ENCODE measurements at regions not wholly inside any gene's neighbourhood (a gene's known extent, or its start where the extent isn't known, plus 50 kb on each side); places are given as distances from the start of the nearest gene placed in this dataset.

DNA sequence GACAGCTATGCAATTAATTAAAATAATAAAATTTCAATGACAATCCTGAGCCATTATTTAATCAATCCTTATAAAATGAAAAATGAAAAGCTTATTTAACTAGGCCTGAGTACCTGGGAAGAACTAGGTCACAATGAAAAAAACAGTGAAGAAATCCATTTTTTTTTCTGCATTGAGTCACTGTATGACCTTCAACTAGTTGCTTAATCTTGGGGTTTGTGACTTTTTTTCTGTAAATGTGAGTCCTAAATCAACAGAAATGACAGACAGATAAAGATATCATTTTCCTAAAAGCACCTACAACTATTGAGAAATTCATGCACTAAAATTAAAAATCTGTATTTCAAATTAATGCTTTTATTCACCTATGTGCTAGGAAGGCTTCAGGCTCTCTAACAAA is 96.8 kb downstream of the TMEM26 start:
- TF ChIP-seq, protein P1, sequence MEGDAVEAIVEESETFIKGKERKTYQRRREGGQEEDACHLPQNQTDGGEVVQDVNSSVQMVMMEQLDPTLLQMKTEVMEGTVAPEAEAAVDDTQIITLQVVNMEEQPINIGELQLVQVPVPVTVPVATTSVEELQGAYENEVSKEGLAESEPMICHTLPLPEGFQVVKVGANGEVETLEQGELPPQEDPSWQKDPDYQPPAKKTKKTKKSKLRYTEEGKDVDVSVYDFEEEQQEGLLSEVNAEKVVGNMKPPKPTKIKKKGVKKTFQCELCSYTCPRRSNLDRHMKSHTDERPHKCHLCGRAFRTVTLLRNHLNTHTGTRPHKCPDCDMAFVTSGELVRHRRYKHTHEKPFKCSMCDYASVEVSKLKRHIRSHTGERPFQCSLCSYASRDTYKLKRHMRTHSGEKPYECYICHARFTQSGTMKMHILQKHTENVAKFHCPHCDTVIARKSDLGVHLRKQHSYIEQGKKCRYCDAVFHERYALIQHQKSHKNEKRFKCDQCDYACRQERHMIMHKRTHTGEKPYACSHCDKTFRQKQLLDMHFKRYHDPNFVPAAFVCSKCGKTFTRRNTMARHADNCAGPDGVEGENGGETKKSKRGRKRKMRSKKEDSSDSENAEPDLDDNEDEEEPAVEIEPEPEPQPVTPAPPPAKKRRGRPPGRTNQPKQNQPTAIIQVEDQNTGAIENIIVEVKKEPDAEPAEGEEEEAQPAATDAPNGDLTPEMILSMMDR (IDR thresholded peaks at IDR 0.05; ENCODE audit: control insufficient read depth, extremely low read depth, insufficient read depth): no peak
- no peak for DNase-seq (ENCODE audit: low read depth)
- H3K4me3 ChIP-seq (ENCODE audit: low read depth, low read length): no peak overlapping the region

DNA sequence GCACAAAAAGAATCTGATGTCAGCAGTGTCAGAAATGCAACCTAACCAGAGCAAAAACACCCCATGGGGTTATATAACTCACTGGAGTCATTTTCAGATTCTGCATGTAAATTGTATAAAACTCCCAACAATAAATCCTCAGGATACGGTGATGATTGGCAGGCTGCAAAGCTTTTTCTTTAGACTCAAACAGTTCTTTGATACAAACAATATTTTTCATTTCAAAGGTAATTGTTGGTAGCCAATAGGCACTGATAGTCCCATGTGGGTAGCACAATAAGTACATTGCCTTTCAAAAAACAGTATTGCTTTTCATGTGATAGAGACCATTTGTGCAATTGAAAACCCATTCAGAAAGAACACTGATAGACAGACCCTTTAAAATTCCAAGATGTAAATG is 98.0 kb downstream of the TMEM26 start:
- TF ChIP-seq, protein P1 (IDR thresholded peaks at IDR 0.05; ENCODE audit: control insufficient read depth, extremely low read depth, insufficient read depth): no peak
- DNase-seq (ENCODE audit: low read depth): no peak
- H3K4me3 ChIP-seq (ENCODE audit: low read depth, low read length): no peak overlapping the region

DNA sequence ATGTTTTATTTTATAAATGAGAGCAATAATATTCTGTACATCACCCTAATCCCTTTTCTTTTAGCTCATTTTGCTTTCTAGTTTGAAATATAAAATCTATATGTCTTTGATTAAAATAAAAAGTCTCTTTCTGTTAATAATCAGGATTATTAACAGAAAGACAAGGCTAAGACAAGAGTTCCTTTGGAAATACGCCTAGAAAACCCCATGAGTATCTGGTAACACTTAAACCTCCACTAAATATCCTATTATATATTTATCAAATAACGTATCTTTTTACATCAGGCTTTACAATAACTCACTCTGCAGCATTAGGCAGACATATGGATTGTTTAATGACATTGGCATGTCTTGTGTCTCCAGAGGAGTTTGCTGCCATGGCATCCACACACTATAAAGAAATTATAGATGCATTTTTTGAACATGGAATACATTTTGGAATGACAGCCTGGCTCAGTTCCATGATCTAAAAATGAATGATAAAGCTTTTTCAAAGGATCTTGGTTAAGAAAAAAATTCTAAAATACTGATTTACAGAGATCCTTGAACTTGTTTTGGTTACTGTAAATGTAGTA is 98.7 kb downstream of the TMEM26 start:
- no peak overlapping the region for H3K4me3 ChIP-seq (ENCODE audit: low read depth, low read length)
- TF ChIP-seq, protein P1 (IDR thresholded peaks at IDR 0.05; ENCODE audit: control insufficient read depth, extremely low read depth, insufficient read depth): no peak
- DNase-seq (ENCODE audit: low read depth): no peak

DNA sequence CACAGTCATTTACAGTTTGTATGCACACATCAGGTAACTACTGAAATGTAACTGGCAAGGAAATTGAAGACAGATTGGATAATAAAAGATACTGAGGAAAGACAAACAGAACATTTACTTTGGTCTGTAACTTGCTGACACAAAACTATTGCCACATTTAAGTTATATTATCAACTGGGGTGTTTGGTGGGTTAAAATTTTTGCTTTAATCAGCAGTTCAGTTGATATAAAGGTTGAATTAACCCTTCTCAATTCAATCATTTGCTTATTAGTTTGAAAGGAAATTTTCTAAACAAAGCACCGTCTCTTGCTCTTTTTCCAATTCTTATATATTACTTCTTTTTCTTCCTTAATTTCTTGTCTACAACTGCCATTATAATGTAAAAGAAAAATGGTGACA is 102.4 kb downstream of the TMEM26 start:
- H3K4me3 ChIP-seq (ENCODE audit: low read depth, low read length): no peak overlapping the region
- TF ChIP-seq, protein P1 (IDR thresholded peaks at IDR 0.05; ENCODE audit: control insufficient read depth, extremely low read depth, insufficient read depth): no peak
- no peak for DNase-seq (ENCODE audit: low read depth)

DNA sequence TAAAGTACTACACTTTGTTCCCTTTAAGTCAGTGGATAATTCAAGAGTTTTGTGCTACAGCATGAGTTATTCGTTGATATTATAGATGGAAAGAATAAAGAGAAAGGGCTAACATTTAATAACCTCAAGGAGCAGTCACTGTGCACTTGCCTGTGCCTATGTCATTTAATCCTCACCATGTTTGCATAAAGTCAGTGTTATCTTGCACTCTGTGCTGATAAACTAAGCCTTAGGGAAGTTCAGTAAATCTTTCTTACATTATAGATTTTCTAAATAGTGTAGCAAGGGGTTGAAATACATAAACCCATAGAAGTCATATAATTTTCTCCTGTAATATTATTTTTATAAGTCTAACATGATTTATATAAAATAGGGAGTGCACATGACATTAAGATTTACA is 103.1 kb downstream of the TMEM26 start:
- no peak overlapping the region for H3K4me3 ChIP-seq (ENCODE audit: low read depth, low read length)
- TF ChIP-seq, protein P1 (IDR thresholded peaks at IDR 0.05; ENCODE audit: control insufficient read depth, extremely low read depth, insufficient read depth): no peak
- DNase-seq (ENCODE audit: low read depth): no peak

DNA sequence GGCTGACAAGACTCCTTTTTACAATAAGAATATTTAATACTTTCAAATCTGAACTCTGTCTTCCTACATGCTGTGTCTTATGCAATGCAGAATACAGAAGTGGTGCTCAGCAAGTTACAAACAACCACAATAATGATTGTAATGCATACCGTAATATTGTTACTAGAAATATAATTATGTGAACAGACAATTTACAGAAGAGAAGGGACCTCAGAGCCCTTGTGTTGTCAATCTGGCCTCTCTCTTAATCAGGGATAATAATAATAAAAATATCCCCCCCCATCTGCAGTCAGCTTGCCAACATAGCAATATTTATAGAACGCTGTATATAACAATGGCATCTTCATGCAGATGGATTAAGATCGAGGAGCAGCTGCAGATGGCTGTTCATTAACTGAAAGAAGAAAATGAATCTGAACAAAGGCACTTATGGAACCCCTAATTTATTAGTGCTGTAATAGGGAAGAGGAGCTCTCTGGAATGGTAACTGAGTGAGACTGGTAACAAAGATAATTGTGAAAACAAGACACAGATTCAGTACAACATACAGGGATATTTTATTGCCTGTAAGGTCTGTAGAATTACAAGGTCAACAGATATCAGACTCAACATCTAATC is 106.3 kb downstream of the TMEM26 start:
- DNase-seq (ENCODE audit: low read depth): no peak
- no peak overlapping the region for H3K4me3 ChIP-seq (ENCODE audit: low read depth, low read length)
- TF ChIP-seq, protein P1 (IDR thresholded peaks at IDR 0.05; ENCODE audit: control insufficient read depth, extremely low read depth, insufficient read depth): no peak

DNA sequence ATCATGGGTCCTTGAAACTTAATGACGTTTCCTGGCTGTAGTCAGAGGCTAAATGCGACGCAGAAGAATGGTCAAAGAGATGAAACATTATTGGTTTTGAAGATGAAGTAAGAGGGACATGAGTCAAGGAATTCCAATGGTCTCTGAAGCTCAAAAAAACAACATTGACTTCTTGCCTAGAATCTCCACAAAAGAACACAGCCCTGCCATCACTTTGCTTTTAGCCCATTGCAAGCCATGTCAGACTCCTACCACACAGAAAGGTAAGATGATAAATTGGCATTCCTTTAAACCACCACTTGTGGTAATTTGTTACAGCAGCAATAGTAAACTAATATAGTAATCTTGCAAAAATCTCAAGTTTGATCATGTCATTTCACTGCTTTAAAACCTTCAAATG is 109.4 kb downstream of the TMEM26 start:
- no peak for DNase-seq (ENCODE audit: low read depth)
- TF ChIP-seq, protein P1 (IDR thresholded peaks at IDR 0.05; ENCODE audit: control insufficient read depth, extremely low read depth, insufficient read depth): no peak

More for the DNA sequence above, 109.4 kb downstream of the TMEM26 start:
- no peak overlapping the region for H3K4me3 ChIP-seq (ENCODE audit: low read depth, low read length)

Data from LNCaP clone FGC (cell line).